ENCODE measurements at regions not wholly inside any gene's neighbourhood (a gene's known extent, or its start where the extent isn't known, plus 50 kb on each side); places are given as distances from the start of the nearest gene placed in this dataset.

DNA sequence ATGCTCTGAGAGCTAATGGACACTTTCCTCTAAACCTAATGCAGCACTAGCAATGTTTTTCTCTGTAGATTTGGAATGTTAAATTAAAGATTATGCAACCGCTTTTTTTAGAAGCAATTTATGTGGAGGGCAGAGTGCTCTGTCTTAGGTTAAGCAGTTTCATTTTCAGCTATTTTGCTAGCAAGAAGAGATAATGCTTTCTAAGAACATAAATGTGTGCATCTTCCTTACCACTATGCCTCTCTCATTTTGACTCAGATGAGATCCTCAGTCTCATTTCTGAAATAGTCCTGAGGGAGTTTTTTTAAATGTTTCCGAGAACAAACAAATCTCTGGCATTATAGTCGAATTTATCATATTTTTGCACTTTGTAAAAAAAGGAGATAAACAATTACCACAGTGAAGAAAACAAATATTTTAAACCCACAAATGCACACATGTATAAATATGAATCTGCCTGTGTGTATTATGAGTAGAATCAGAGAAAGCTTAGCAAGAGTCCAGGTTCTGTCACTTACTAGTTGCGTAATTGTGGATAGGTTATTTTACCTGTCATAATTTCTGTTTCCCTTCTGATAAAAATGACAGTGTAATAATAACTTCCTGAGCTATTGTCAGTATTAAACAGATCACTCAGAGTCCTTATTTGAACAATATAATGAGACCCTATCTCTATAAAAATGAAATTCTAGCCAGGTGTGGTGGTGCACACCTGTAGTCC is 207.7 kb upstream of the CRIM1 start:
- no peak overlapping the region for H3K27ac ChIP-seq (ENCODE audit: low read depth, low read length)
- TF ChIP-seq CTCF (IDR thresholded peaks at IDR 0.05; ENCODE audit: insufficient read depth, low read depth, low read length) (no peak), EZH2 (IDR thresholded peaks at IDR 0.05; ENCODE audit: insufficient read depth, low read length) (no peak)
- Mint-ChIP-seq H3K27ac (ENCODE audit: unreplicated experiment) (no peak overlapping the region), H3K36me3 (ENCODE audit: low read depth, unreplicated experiment) (no peaks in the 10 kb centered on the region), H3K4me3 (ENCODE audit: unreplicated experiment) (no peak overlapping the region), H3K4me1 (ENCODE audit: low read depth, unreplicated experiment) (no peaks in the 10 kb centered on the region), H3K27me3 (ENCODE audit: low read depth, unreplicated experiment) (no peaks in the 10 kb centered on the region), H3K9me3 (ENCODE audit: unreplicated experiment) (no peaks in the 10 kb centered on the region)
- FAIRE-seq: no peak
- no peaks in the 10 kb centered on the region for H3K79me2 ChIP-seq (ENCODE audit: insufficient read depth, low read length)
- no peak overlapping the region for H3K4me3 ChIP-seq (ENCODE audit: insufficient read depth, low read depth, low read length)
- H4K20me1 ChIP-seq (ENCODE audit: insufficient read depth, low read length): no peaks in the 10 kb centered on the region
- no peaks in the 10 kb centered on the region for H3K4me1 ChIP-seq (ENCODE audit: insufficient read depth, low read length)
- H3K9ac ChIP-seq (ENCODE audit: low read length): no peak overlapping the region
- no peaks in the 10 kb centered on the region for H3K27me3 ChIP-seq (ENCODE audit: insufficient read depth, low read length)
- DNase-seq (ENCODE audit: low read depth): no peak
- H3K9me3 ChIP-seq (ENCODE audit: insufficient read depth, low read depth, low read length): no peaks in the 10 kb centered on the region
- H3K36me3 ChIP-seq (ENCODE audit: insufficient read depth, low read length): no peaks in the 10 kb centered on the region
- no peak overlapping the region for H2AFZ ChIP-seq (ENCODE audit: low read depth, low read length)
- no peak overlapping the region for H3K4me2 ChIP-seq (ENCODE audit: low read length)

DNA sequence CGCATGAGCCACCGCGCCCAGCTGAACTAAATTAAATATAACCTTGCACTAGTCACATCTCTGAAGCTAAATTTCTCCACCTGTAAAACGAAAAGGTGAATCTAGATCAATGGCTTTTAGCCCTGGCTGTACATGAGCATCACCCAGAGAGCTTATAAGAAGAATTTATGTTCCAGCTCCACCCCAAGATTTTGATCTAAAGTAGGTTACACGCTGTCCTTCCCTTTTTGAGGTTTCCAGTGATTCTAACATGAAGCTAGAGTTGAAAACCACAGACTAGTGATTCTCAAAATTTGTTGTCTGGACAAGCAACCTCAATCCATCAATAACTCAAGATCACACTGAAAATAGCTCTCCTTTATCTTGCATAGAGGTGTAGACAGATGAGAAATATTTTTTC is 208.8 kb upstream of the CRIM1 start:
- TF ChIP-seq EZH2 (IDR thresholded peaks at IDR 0.05; ENCODE audit: insufficient read depth, low read length): no peak
- TF ChIP-seq CTCF (IDR thresholded peaks at IDR 0.05; ENCODE audit: insufficient read depth, low read depth, low read length): no peak
- Histone ChIP-seq H3K36me3 (ENCODE audit: insufficient read depth, low read length) (no peaks in the 10 kb centered on the region), H2AFZ (ENCODE audit: low read depth, low read length) (no peak overlapping the region), H3K4me1 (ENCODE audit: insufficient read depth, low read length) (no peaks in the 10 kb centered on the region), H3K27ac (ENCODE audit: low read depth, low read length) (no peak overlapping the region), H3K9ac (ENCODE audit: low read length) (no peak overlapping the region), H3K27me3 (ENCODE audit: insufficient read depth, low read length) (no peaks in the 10 kb centered on the region), H3K9me3 (ENCODE audit: insufficient read depth, low read depth, low read length) (no peaks in the 10 kb centered on the region), H3K79me2 (ENCODE audit: insufficient read depth, low read length) (no peaks in the 10 kb centered on the region), H3K4me2 (ENCODE audit: low read length) (no peak overlapping the region), H4K20me1 (ENCODE audit: insufficient read depth, low read length) (no peaks in the 10 kb centered on the region), H3K4me3 (ENCODE audit: insufficient read depth, low read depth, low read length) (no peak overlapping the region)
- no peaks in the 10 kb centered on the region for H3K36me3 Mint-ChIP-seq (ENCODE audit: low read depth, unreplicated experiment)
- H3K4me1 Mint-ChIP-seq (ENCODE audit: low read depth, unreplicated experiment): no peaks in the 10 kb centered on the region
- no peaks in the 10 kb centered on the region for H3K9me3 Mint-ChIP-seq (ENCODE audit: unreplicated experiment)
- H3K27ac Mint-ChIP-seq (ENCODE audit: unreplicated experiment): no peak overlapping the region
- DNase-seq (ENCODE audit: low read depth): no peak
- no peaks in the 10 kb centered on the region for H3K27me3 Mint-ChIP-seq (ENCODE audit: low read depth, unreplicated experiment)
- no peak for FAIRE-seq
- no peak overlapping the region for H3K4me3 Mint-ChIP-seq (ENCODE audit: unreplicated experiment)

- TF ChIP-seq CTCF (IDR thresholded peaks at IDR 0.05; ENCODE audit: insufficient read depth, low read depth, low read length) (no peak), EZH2 (IDR thresholded peaks at IDR 0.05; ENCODE audit: insufficient read depth, low read length) (no peak)
- no peak overlapping the region for H3K4me2 ChIP-seq (ENCODE audit: low read length)
- no peaks in the 10 kb centered on the region for H3K9me3 ChIP-seq (ENCODE audit: insufficient read depth, low read depth, low read length)
- Mint-ChIP-seq H3K27ac (ENCODE audit: unreplicated experiment) (no peak overlapping the region), H3K36me3 (ENCODE audit: low read depth, unreplicated experiment) (no peaks in the 10 kb centered on the region), H3K4me3 (ENCODE audit: unreplicated experiment) (no peak overlapping the region), H3K27me3 (ENCODE audit: low read depth, unreplicated experiment) (no peaks in the 10 kb centered on the region), H3K9me3 (ENCODE audit: unreplicated experiment) (no peaks in the 10 kb centered on the region), H3K4me1 (ENCODE audit: low read depth, unreplicated experiment) (no peaks in the 10 kb centered on the region)
- no peak for FAIRE-seq
- no peak overlapping the region for H3K9ac ChIP-seq (ENCODE audit: low read length)
- H3K27me3 ChIP-seq (ENCODE audit: insufficient read depth, low read length): no peaks in the 10 kb centered on the region
- no peak overlapping the region for H2AFZ ChIP-seq (ENCODE audit: low read depth, low read length)
- H3K4me1 ChIP-seq (ENCODE audit: insufficient read depth, low read length): no peaks in the 10 kb centered on the region
- no peaks in the 10 kb centered on the region for H3K36me3 ChIP-seq (ENCODE audit: insufficient read depth, low read length)
- no peaks in the 10 kb centered on the region for H3K79me2 ChIP-seq (ENCODE audit: insufficient read depth, low read length)
- no peak overlapping the region for H3K4me3 ChIP-seq (ENCODE audit: insufficient read depth, low read depth, low read length)
- H4K20me1 ChIP-seq (ENCODE audit: insufficient read depth, low read length): no peaks in the 10 kb centered on the region
- no peak overlapping the region for H3K27ac ChIP-seq (ENCODE audit: low read depth, low read length)
- no peak for DNase-seq (ENCODE audit: low read depth)
Observed at GRCh38 chr2:36140391-36140790, 215.2 kb upstream of the CRIM1 start.
